Breast epithelium (tissue), 4 donors: ENCODE measurements at regions not wholly inside any gene's neighbourhood (a gene's known extent, or its start where the extent isn't known, plus 50 kb on each side); places are given as distances from the start of the nearest gene placed in this dataset.

Experiments used
- DNase-seq, 2 donors: peaks; one replicate each; pipeline ENCODE4 v3.0.0-alpha.2; 2019; ENCODE audit warnings: low spot score in 2 of 2
- H3K27ac ChIP-seq, 2 donors: fragments of 200-600 bp; sonication (generic) in 1 of 2; one replicate each; pipeline ENCODE4 v1.5.1; 2016 to 2019; ENCODE audit warnings: mild to moderate bottlenecking in 1 of 2
- H3K27me3 ChIP-seq, 2 donors: fragments of 200-600 bp; sonication (generic) in 1 of 2; one replicate each; pipeline versions ENCODE4 v1.5.1 to v1.6.0; 2017 to 2019; ENCODE audit warnings: control low read depth in 1 of 2, mild to moderate bottlenecking in 1 of 2
- H3K36me3 ChIP-seq: fragments of 200-600 bp; one replicate; pipeline ENCODE4 v1.5.1; 2019
- H3K4me1 ChIP-seq, 2 donors: fragments of 200-600 bp; sonication (generic); one replicate each; pipeline ENCODE4 v1.5.1; 2016 to 2019; ENCODE audit warnings: control low read depth in 1 of 2
- H3K4me3 ChIP-seq, 3 donors: fragments of 200-600 bp; sonication (generic); 1 replicate in 2 of 3; 2 replicates in 1 of 3; pipeline ENCODE4 v1.5.1; 2016 to 2019; ENCODE audit warnings: mild to moderate bottlenecking in 3 of 3, moderate library complexity in 2 of 3
- H3K9me3 ChIP-seq, 2 donors: fragments of 200-600 bp; sonication (generic) in 1 of 2; one replicate each; pipeline ENCODE4 v1.5.1; 2016 to 2019; ENCODE audit warnings: control low read depth in 1 of 2
- POLR2A ChIP-seq: fragments of 450-650 bp; IDR thresholded peaks from one replicate; pipeline ENCODE4 v1.6.1; 2016; ENCODE audit warnings: antibody characterized with exemption, mild to moderate bottlenecking, moderate library complexity
- POLR2AphosphoS5 ChIP-seq, 3 donors: sonication (generic); formaldehyde crosslinking; IDR thresholded peaks; one replicate each; pipeline ENCODE4 v1.6.1; 2017; ENCODE audit warnings: antibody characterized with exemption in 3 of 3
- intact Hi-C: fragments of 100-400 bp; cut with DNase I; formaldehyde crosslinking; loops from one replicate; pipeline ENCODE4 v1.15.1; 2023; ENCODE audit warnings: low total_unique reads
- TF ChIP-seq, protein P1 (sequence below), 3 donors: fragments of 450-650 bp; IDR thresholded peaks; one replicate each; pipeline ENCODE4 v1.5.1; 2016 to 2017; ENCODE audit warnings: antibody characterized with exemption in 3 of 3, mild to moderate bottlenecking in 3 of 3, moderate library complexity in 3 of 3

DNA sequence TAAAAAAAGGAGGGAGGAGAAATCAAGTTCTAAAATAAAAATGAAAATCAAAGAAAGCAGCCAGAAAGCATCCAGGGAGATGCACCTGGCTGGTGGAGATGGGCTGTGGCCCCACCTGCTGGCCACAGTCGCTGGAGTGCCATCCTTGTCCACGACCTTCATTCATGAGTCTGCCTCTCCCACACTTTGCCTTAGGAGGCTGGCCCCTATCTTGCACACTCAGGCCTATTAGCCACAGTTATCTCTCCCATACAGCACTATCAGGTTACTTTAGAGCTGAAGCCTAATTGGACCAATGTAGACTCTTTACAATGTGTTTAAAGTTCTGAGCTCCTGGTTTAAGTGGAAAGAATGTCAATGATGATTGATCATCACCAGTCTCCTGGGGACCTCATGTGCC is 392.0 kb upstream of the RORA start:
- no peaks in the 10 kb centered on the region for H3K36me3 ChIP-seq
- H3K27me3 ChIP-seq = no peaks in the 10 kb centered on the region
- no peak overlapping the region for H3K27ac ChIP-seq
- intact Hi-C loops = no loop called here
- H3K4me1 ChIP-seq = no peaks in the 10 kb centered on the region
- H3K9me3 ChIP-seq = peaks cover 0 to 4% of the 10 kb centered on the region in 2 donors
- peak in 1 of 2 donors; percentile 32 for DNase-seq
- TF ChIP-seq POLR2A = no peak
- TF ChIP-seq POLR2AphosphoS5 (IDR thresholded peaks at IDR 0.05) = no peak
- TF ChIP-seq, protein P1, sequence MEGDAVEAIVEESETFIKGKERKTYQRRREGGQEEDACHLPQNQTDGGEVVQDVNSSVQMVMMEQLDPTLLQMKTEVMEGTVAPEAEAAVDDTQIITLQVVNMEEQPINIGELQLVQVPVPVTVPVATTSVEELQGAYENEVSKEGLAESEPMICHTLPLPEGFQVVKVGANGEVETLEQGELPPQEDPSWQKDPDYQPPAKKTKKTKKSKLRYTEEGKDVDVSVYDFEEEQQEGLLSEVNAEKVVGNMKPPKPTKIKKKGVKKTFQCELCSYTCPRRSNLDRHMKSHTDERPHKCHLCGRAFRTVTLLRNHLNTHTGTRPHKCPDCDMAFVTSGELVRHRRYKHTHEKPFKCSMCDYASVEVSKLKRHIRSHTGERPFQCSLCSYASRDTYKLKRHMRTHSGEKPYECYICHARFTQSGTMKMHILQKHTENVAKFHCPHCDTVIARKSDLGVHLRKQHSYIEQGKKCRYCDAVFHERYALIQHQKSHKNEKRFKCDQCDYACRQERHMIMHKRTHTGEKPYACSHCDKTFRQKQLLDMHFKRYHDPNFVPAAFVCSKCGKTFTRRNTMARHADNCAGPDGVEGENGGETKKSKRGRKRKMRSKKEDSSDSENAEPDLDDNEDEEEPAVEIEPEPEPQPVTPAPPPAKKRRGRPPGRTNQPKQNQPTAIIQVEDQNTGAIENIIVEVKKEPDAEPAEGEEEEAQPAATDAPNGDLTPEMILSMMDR (IDR thresholded peaks at IDR 0.05) = peak in 2 of 3 donors; percentile 63 to 67
- H3K4me3 ChIP-seq = no peak overlapping the region

DNA sequence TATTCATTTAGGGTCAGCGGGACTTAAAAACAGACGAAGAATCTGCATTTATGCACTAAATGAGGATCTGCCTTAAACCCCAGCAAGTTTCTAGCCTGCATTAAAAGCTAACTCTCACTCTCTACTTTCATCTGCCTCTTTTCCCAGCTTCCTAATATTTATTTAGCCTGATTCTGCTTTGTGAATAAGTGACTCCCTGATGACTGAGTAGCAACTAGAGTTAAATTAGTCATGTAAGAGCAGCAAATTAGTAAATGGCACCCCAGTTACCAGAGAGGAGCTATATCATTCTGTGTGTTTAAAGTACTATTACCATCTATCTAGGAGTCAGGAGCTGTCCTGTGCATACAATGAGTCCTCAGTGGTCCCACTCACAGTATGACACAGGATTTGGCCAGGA is 391.0 kb upstream of the RORA start:
- H3K27me3 ChIP-seq = no peaks in the 10 kb centered on the region
- peaks cover 0 to 5% of the 10 kb centered on the region in 2 donors for H3K9me3 ChIP-seq
- H3K4me1 ChIP-seq = no peaks in the 10 kb centered on the region
- intact Hi-C loops = no loop called here
- no peak for DNase-seq
- H3K27ac ChIP-seq = no peak overlapping the region
- H3K36me3 ChIP-seq = no peaks in the 10 kb centered on the region
- TF ChIP-seq POLR2AphosphoS5 (IDR thresholded peaks at IDR 0.05) (no peak), POLR2A (no peak)
- TF ChIP-seq, protein P1 (IDR thresholded peaks at IDR 0.05) = no peak
- no peak overlapping the region for H3K4me3 ChIP-seq

DNA sequence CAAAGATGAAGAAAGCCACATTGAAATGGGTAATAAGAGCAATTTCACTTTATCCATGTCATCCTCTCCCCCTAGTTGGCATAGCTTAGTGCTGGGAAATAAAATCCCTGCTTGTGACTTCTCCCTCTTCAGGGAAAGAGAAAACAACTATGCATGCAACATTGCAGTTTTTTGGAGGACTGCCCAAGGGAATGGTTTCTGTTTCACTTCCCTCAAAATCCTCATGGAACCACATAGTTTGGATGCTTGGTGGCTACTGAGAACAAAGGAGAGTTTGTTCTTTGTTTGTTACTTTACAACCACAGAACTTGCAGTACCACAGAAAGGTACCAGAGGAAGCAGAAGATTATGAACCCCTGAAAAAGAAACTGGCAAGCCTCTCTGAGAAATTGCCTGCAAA is 384.6 kb upstream of the RORA start:
- no peak for DNase-seq
- H3K27ac ChIP-seq = no peak overlapping the region
- no peaks in the 10 kb centered on the region for H3K27me3 ChIP-seq
- H3K4me3 ChIP-seq = no peak overlapping the region
- no peaks in the 10 kb centered on the region for H3K4me1 ChIP-seq
- no peaks in the 10 kb centered on the region for H3K36me3 ChIP-seq
- TF ChIP-seq POLR2AphosphoS5 (IDR thresholded peaks at IDR 0.05) (no peak), POLR2A (no peak)
- TF ChIP-seq, protein P1 (IDR thresholded peaks at IDR 0.05) = no peak
- intact Hi-C loops = no loop called here
- H3K9me3 ChIP-seq = peaks cover 0 to 21% of the 10 kb centered on the region in 2 donors

DNA sequence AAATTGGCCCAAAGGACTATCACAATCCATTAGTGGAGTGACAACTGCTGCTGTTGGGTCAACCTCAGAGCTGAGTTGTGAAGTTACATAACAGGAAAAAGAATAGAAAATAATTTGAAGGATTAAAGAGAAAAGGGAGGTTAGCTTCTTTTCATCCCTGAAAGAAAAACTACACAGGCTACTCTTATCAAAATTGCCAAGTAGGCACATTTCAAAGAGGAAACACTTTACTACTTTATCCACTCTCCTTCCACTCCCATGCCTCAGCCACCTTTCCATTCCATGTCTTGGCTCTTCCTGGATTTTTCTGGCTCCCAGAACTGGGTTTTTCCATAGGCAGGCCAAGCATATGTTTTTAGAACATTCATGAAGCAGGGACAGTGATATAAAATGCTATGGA is 384.0 kb upstream of the RORA start:
- TF ChIP-seq POLR2A (no peak), POLR2AphosphoS5 (IDR thresholded peaks at IDR 0.05) (no peak)
- TF ChIP-seq, protein P1 (IDR thresholded peaks at IDR 0.05) = no peak

DNA sequence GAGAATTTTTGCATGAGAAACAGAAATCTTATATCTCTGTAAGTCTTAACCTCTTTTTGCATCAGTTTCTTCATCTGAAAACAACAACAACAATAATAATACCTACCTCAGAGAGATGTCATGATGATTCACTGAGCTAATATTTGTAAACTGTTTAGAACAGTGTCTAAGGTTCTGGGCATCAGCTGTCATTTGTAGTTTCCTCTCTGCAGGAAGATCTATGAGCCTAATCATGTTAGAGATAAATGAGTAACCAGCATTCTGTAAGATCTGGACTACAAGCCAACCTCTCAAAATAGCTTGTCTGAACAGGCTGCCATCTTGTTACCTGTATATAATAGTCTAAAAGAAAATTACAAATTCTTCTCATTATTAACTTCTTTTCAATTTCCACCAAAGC is 383.0 kb upstream of the RORA start:
- Histone ChIP-seq H3K9me3 (peaks cover 0 to 21% of the 10 kb centered on the region in 2 donors), H3K4me1 (no peaks in the 10 kb centered on the region), H3K27ac (no peak overlapping the region), H3K27me3 (no peaks in the 10 kb centered on the region), H3K36me3 (no peaks in the 10 kb centered on the region), H3K4me3 (no peak overlapping the region)
- no peak for DNase-seq
- TF ChIP-seq, protein P1 (IDR thresholded peaks at IDR 0.05) = no peak
- no peak for TF ChIP-seq POLR2A
- no peak for TF ChIP-seq POLR2AphosphoS5 (IDR thresholded peaks at IDR 0.05)
- intact Hi-C loops = no loop called here

More for the DNA sequence above, 384.0 kb upstream of the RORA start:
- no peaks in the 10 kb centered on the region for H3K4me1 ChIP-seq
- H3K4me3 ChIP-seq = no peak overlapping the region
- no peak overlapping the region for H3K27ac ChIP-seq
- no peak for DNase-seq
- H3K36me3 ChIP-seq = no peaks in the 10 kb centered on the region
- H3K27me3 ChIP-seq = no peaks in the 10 kb centered on the region
- peaks cover 0 to 21% of the 10 kb centered on the region in 2 donors for H3K9me3 ChIP-seq
- intact Hi-C loops = no loop called here
